Coronary artery (tissue), 2 donors: ENCODE measurements at regions not wholly inside any gene's neighbourhood (a gene's known extent, or its start where the extent isn't known, plus 50 kb on each side); places are given as distances from the start of the nearest gene placed in this dataset.

ENCODE experiments used
- DNase-seq: peaks from one replicate; pipeline ENCODE4 v3.0.0-alpha.2; 2017; ENCODE audit warnings: low spot score
- H3K27ac ChIP-seq, 2 donors: fragments of 200-600 bp; sonication (generic); one replicate each; pipeline ENCODE4 v1.5.1; 2016 to 2019
- H3K4me3 ChIP-seq: fragments of 200-600 bp; sonication (generic); 2 replicates; pipeline ENCODE4 v1.5.1; 2016; ENCODE audit warnings: mild to moderate bottlenecking, moderate library complexity
- TF ChIP-seq, protein P1 (sequence below): fragments of 200-600 bp; sonication (generic); IDR thresholded peaks from one replicate; pipeline ENCODE4 v1.5.1; 2019; ENCODE audit warnings: antibody characterized with exemption

DNA sequence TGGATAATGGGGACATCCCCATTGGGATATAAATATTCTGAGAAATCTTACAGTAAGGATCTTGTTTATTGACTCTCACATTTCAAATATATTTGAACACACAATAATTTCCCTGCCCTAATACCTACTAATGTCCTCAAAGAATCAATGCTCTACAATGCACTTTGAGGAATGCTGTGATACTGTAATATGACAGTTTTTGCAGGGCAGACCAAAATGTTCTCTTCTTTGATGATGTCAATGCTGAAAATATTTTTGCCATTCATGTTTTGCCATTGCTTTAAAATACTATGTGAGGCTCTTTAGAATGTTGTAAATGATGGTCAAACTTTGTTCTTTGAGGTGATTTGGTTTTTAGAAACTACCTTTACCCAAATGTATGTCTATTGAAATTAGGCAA is 594.1 kb downstream of the INHBA start:
- TF ChIP-seq, protein P1, sequence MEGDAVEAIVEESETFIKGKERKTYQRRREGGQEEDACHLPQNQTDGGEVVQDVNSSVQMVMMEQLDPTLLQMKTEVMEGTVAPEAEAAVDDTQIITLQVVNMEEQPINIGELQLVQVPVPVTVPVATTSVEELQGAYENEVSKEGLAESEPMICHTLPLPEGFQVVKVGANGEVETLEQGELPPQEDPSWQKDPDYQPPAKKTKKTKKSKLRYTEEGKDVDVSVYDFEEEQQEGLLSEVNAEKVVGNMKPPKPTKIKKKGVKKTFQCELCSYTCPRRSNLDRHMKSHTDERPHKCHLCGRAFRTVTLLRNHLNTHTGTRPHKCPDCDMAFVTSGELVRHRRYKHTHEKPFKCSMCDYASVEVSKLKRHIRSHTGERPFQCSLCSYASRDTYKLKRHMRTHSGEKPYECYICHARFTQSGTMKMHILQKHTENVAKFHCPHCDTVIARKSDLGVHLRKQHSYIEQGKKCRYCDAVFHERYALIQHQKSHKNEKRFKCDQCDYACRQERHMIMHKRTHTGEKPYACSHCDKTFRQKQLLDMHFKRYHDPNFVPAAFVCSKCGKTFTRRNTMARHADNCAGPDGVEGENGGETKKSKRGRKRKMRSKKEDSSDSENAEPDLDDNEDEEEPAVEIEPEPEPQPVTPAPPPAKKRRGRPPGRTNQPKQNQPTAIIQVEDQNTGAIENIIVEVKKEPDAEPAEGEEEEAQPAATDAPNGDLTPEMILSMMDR = no peak
- no peak for DNase-seq
- Histone ChIP-seq H3K4me3 (no peak overlapping the region), H3K27ac (no peak overlapping the region)

DNA sequence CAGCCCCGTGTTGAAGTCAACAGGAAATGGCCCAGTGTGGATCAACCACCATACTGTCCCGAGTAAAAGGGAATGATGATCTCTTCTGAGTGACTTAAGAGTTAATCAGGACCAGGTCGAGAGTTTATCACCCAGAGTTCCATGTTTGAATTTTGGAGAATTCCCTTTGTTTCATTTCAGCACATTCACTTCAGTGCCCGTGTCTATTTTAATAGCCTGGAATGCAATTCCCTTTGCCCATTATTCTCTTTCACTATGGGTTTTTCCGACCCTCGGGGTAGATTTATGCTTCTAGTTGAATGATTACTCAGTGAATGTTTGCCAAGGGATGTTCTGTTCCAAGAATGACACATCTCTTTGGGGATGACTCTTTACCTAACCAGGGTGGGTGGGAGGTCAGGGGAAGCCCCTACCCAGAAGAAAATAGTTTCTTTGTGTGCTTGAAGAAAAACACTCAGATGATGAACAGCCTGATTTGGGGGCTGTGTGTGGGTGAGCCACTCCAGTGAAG is 594.9 kb downstream of the INHBA start:
- Histone ChIP-seq H3K27ac (no peak overlapping the region), H3K4me3 (no peak overlapping the region)
- no peak for DNase-seq
- TF ChIP-seq, protein P1 = no peak

DNA sequence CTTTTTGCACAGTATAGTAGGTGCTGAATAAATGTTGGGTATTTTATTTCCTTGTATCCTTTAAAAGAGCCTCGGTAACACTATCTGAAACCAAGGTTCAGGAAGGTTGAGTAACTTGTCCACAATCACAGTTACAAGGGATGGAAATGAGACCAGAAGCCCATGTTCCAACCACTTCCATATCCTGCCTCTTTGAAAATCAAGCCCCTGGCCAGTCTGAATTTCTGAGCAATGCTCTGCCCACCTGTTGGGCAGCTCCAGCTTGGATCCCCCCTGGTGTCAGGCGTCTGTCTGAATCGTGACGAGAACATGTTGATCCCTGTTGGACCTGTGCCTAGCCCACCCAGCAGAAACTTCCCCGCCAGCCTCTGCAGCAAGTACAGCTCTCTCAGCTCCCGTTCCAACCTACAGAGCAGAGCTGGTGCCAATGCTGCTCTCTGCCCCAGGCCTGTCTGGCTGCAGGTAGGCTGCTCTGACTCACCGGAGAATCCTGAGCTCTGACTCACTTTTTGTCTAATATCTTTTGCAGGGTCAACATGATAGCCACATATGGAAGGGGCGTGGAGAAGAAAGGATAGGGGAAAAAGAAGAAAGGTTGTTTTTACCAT is 595.5 kb downstream of the INHBA start:
- Histone ChIP-seq H3K27ac (no peak overlapping the region), H3K4me3 (no peak overlapping the region)
- no peak for DNase-seq
- TF ChIP-seq, protein P1 = no peak

DNA sequence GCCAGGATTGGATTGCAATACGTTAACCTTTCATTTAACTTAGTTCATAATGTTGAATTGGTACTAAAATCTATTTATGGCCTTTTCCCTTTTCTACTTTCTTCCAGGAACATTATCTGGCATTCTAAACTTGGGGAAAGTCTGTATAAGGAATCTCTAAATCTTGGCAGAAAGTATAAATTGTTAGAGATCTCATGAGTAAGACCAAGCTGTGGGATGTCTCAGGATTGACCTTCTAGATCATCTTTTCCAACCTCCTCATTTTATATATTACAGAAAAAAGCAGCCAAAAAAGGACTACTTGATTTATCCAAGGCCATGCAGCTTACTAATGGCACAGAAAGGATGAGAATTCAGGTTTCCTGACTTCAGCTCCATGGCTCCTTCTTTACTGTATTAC is 598.3 kb downstream of the INHBA start:
- TF ChIP-seq, protein P1 = no peak
- H3K4me3 ChIP-seq = no peak overlapping the region
- no peak for DNase-seq
- H3K27ac ChIP-seq = no peak overlapping the region

DNA sequence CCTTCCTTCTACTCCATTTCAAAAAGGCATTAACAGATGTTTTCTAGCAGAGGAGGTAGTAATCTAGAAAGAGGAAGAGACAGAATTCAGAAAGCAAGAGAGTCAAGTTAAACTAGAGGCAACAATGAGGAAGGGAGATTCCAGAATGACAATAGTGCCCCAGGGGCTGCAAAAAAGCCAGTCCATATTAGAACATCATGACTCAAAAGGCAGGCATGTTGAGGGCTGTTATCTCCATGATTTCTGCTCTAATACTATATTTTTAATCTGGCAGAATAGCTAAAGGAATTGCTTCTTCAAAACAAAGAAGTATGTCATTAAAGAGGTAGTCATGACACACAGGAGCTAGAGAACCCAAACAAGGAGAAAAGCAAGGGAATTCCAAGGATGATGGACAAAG is 599.6 kb downstream of the INHBA start:
- H3K27ac ChIP-seq = no peak overlapping the region
- H3K4me3 ChIP-seq = no peak overlapping the region
- TF ChIP-seq, protein P1 = no peak
- no peak for DNase-seq

DNA sequence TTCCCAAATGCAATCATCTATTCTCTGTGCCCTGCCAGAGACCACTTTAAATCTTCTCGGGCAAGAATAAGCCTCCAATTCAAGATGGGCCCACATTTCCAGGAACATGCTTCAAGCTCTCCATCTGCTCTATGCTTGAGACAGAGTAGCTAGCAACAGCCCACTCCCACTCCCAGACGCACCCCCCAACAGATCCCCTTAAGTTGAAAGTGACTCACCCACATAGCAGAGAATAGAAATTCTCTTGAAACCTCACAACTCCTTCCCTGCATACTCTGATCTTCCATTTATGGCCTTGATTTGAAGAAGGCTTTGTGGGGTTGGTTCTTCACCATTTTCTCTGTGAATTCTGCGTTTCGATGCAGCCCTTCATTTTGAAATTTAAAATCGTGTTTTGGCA is 604.0 kb downstream of the INHBA start:
- Histone ChIP-seq H3K27ac (no peak overlapping the region), H3K4me3 (no peak overlapping the region)
- DNase-seq = no peak
- TF ChIP-seq, protein P1 = no peak

DNA sequence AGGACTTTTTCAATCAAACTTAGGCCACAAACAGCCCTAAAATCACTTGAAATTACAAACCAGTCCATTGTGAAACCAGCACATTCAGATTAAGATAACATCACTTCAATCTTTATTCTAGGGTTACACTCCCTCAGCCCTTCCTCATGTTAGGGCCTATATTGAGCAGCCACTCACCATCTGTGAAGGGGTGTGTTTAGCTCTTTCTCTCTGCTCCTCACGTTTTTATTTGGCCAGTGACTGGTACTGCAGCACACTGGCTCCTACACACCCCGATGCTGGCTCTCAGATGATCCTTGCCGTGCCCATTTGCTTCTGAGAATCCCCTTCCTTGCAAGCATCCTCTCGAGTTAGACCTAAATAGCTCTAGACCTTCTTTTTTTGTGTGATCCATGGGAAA is 604.5 kb downstream of the INHBA start:
- TF ChIP-seq, protein P1 = no peak

More for the DNA sequence above, 604.5 kb downstream of the INHBA start:
- DNase-seq = no peak
- Histone ChIP-seq H3K27ac (no peak overlapping the region), H3K4me3 (no peak overlapping the region)
